SK-N-SH (cell line): ENCODE measurements at regions not wholly inside any gene's neighbourhood (a gene's known extent, or its start where the extent isn't known, plus 50 kb on each side); places are given as distances from the start of the nearest gene placed in this dataset.

Experiments
- CTCF ChIA-PET: fragments of 300-600, 350-600 bp; formaldehyde crosslinking; extraction: SDS; loops from one replicate; lab custom pipeline; 2021; lab: Yijun Ruan, JAX
- POLR2A ChIA-PET: fragments of 350-600 bp; sonication (Branson Sonifier 250); formaldehyde crosslinking; extraction: SDS; loops from one replicate; lab custom pipeline; 2020; ENCODE audit warnings: antibody characterized with exemption, inconsistent platforms; lab: Yijun Ruan, JAX
- DNase-seq: peaks from one replicate; pipeline ENCODE4 v3.0.0; 2012
- H2AFZ ChIP-seq: fragments of 200-600 bp; sonication (generic); 2 replicates; pipeline ENCODE4 v1.8.1; 2016; ENCODE audit warnings: antibody characterized with exemption, mild to moderate bottlenecking, low read depth
- H3F3A ChIP-seq: fragments of 200-600 bp; sonication (generic); replicated peaks from 2 replicates; pipeline ENCODE3; 2016; ENCODE audit warnings: antibody characterized with exemption, mild to moderate bottlenecking; ENCODE audit not compliant: insufficient read depth
- H3K27ac ChIP-seq, 2 experiments: fragments of 200-500 bp in 1 of 2; fragments of 200-600 bp in 1 of 2; sonication (Bioruptor generic) in 1 of 2; sonication (generic), shearing (Covaris generic) in 1 of 2; 2 replicates each; pipeline versions ENCODE4 v1.5.1 to v1.6.1; 2014 to 2016; ENCODE audit warnings: low read depth in 2 of 2, inconsistent platforms in 1 of 2, low read length in 1 of 2, mild to moderate bottlenecking in 1 of 2, mixed read lengths in 1 of 2
- H3K27me3 ChIP-seq: fragments of 200-600 bp; sonication (generic), shearing (Covaris generic); 2 replicates; pipeline ENCODE4 v1.6.1; 2016; ENCODE audit warnings: mixed run types; ENCODE audit not compliant: insufficient read depth
- H3K36me3 ChIP-seq, 2 experiments: fragments of 200-500 bp in 1 of 2; fragments of 200-600 bp in 1 of 2; sonication (Bioruptor generic) in 1 of 2; sonication (generic) in 1 of 2; replicated peaks in 1 of 2; 2 replicates each; pipeline versions ENCODE3 to v1.5.1; 2014 to 2016; ENCODE audit warnings: low read length in 1 of 2, mild to moderate bottlenecking in 1 of 2; ENCODE audit not compliant: insufficient read depth in 2 of 2, control insufficient read depth in 1 of 2
- H3K4me1 ChIP-seq, 2 experiments: fragments of 200-500 bp in 1 of 2; fragments of 200-600 bp in 1 of 2; sonication (Bioruptor generic) in 1 of 2; sonication (generic), shearing (Covaris generic) in 1 of 2; 2 replicates each; pipeline versions ENCODE4 v1.5.1 to v1.6.1; 2014 to 2016; ENCODE audit warnings: low read depth in 1 of 2, low read length in 1 of 2, mixed run types in 1 of 2; ENCODE audit not compliant: insufficient read depth in 2 of 2, control insufficient read depth in 1 of 2
- H3K4me2 ChIP-seq: fragments of 200-600 bp; sonication (generic), shearing (Covaris generic); 2 replicates; pipeline ENCODE4 v1.6.1; 2017; ENCODE audit warnings: mixed run types
- H3K4me3 ChIP-seq, 2 experiments: fragments of 200-500 bp in 1 of 2; fragments of 200-600 bp in 1 of 2; sonication (Bioruptor generic) in 1 of 2; sonication (generic), shearing (Covaris generic) in 1 of 2; 2 replicates each; pipeline versions ENCODE4 v1.5.1 to v1.8.1; 2014 to 2016; ENCODE audit warnings: low read depth in 2 of 2, inconsistent platforms in 1 of 2, low read length in 1 of 2, mild to moderate bottlenecking in 1 of 2, mixed read lengths in 1 of 2, moderate library complexity in 1 of 2
- H3K79me2 ChIP-seq: fragments of 200-600 bp; sonication (generic); 2 replicates; pipeline ENCODE4 v1.8.1; 2017; ENCODE audit warnings: mild to moderate bottlenecking; ENCODE audit not compliant: insufficient read depth
- H3K9ac ChIP-seq: fragments of 200-600 bp; sonication (generic); 2 replicates; pipeline ENCODE4 v1.6.1; 2017; ENCODE audit warnings: mixed run types
- H3K9me2 ChIP-seq: fragments of 200-600 bp; sonication (generic); 2 replicates; pipeline ENCODE4 v1.6.1; 2017; ENCODE audit warnings: mixed run types
- H3K9me3 ChIP-seq: fragments of 200-600 bp; sonication (generic); 2 replicates; pipeline ENCODE4 v1.6.1; 2017; ENCODE audit warnings: mixed run types, mild to moderate bottlenecking, moderate library complexity
- H4K20me1 ChIP-seq: fragments of 200-600 bp; sonication (generic); 2 replicates; pipeline ENCODE4 v1.6.1; 2017; ENCODE audit warnings: mild to moderate bottlenecking, mixed run types; ENCODE audit not compliant: insufficient read depth
- CHD2 ChIP-seq: fragments of 150-350 bp; IDR thresholded peaks from 2 replicates; pipeline ENCODE4 v1.6.1; 2018; ENCODE audit warnings: low read length; ENCODE audit not compliant: partially characterized antibody
- ELF1 ChIP-seq: IDR thresholded peaks from 2 replicates; pipeline ENCODE4 v1.4.0; 2012
- FOXJ3 ChIP-seq: sonication (generic); formaldehyde crosslinking; IDR thresholded peaks from 2 replicates; pipeline ENCODE4 v1.5.1; 2020; ENCODE audit warnings: mild to moderate bottlenecking, missing genetic modification reagents
- FOXM1 ChIP-seq: IDR thresholded peaks from 2 replicates; pipeline ENCODE4 v1.4.0; 2012; ENCODE audit warnings: low read depth, mild to moderate bottlenecking
- GABPA ChIP-seq: IDR thresholded peaks from 2 replicates; pipeline ENCODE4 v1.4.0; 2012; ENCODE audit warnings: low read depth, mild to moderate bottlenecking
- GATA2 ChIP-seq: sonication (generic); formaldehyde crosslinking; IDR thresholded peaks from 2 replicates; pipeline ENCODE4 v1.5.0; 2020; ENCODE audit warnings: mild to moderate bottlenecking, missing genetic modification reagents
- IRF3 ChIP-seq: fragments of 150-350 bp; IDR thresholded peaks from 2 replicates; pipeline ENCODE4 v1.6.1; 2016; ENCODE audit warnings: mild to moderate bottlenecking, low read depth, low read length
- JUND ChIP-seq: IDR thresholded peaks from 2 replicates; pipeline ENCODE4 v1.4.0; 2012
- MXI1 ChIP-seq: IDR thresholded peaks from 2 replicates; pipeline ENCODE4 v1.6.1; 2012; ENCODE audit warnings: mild to moderate bottlenecking, low read depth, low read length, improper control_type of control experiment
- REST ChIP-seq: IDR thresholded peaks from 2 replicates; pipeline ENCODE4 v1.6.1; 2012; ENCODE audit warnings: mild to moderate bottlenecking, low read depth, low read length, moderate library complexity
- RFX5 ChIP-seq: IDR thresholded peaks from 2 replicates; pipeline ENCODE4 v1.6.1; 2012; ENCODE audit warnings: mild to moderate bottlenecking, improper control_type of control experiment, low read length
- RXRA ChIP-seq: IDR thresholded peaks from 2 replicates; pipeline ENCODE4 v1.4.0; 2012; ENCODE audit warnings: low read depth, mild to moderate bottlenecking, borderline replicate concordance
- SIN3A ChIP-seq: IDR thresholded peaks from 2 replicates; pipeline ENCODE4 v1.6.1; 2012; ENCODE audit warnings: low read depth, mild to moderate bottlenecking, low read length, moderate library complexity, borderline replicate concordance
- TCF12 ChIP-seq: IDR thresholded peaks from 2 replicates; pipeline ENCODE4 v1.4.0; 2012
- ZBTB33 ChIP-seq: IDR thresholded peaks from 2 replicates; pipeline ENCODE4 v1.4.0; 2012; ENCODE audit warnings: low read depth, borderline replicate concordance
- WGBS: methylation state at CpG from one replicate; pipeline ENCODE4 v1.1.6; 2017; ENCODE audit warnings: low lambda C conversion rate; 5-methylcytosine and 5-hydroxymethylcytosine counted together
- TF ChIP-seq, protein P1 (sequence below): fragments of 200-600 bp; sonication (generic); IDR thresholded peaks from 2 replicates; pipeline ENCODE4 v1.6.1; 2017; ENCODE audit warnings: antibody characterized with exemption, mild to moderate bottlenecking, moderate library complexity

DNA sequence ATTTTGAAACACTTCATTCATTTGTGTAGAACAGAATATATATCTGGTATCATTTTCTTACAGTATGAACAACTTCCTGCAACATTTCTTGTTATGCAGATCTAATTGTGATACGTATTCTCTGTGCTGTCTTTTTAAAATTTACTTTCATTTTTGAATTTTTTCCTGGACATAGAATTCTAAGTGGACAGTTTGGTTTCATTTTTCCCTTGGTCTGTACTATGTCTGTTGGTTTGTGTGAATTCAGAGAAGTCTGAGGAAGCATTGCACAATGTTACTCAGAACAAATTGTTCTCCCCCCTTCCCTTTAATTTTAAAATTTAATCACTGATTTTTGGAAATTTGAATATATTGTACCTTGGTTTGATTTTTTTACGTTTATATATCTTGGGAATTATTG is 352.5 kb upstream of the PCDH20 start:
- DNase-seq, result no peak
- CTCF ChIA-PET, result no interaction called here
- 27% methylated on average over 2 of the region's 2 CpGs for WGBS

DNA sequence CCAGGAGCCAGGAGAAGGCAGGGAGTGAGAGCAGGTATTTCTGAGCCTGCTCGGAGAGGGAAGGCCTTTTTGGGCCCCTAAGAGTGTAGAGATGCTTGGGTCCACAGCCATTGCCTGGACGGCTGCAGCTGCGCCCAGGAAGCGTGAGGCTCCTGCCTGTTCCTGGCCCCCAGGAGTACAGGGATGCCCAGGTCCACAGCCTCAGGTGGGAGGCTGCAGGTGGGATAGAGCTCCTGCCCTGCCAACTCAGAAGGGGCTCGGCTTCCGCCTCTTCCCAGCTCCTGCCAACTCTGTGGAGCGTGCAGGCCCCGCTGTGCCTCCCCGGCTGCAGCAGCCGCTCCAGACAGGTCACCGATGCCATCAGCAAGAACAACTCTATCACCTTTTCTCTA is 351.0 kb upstream of the PCDH20 start:
- no peak overlapping the region for H3K9ac ChIP-seq
- no peaks in the 10 kb centered on the region for H3K9me3 ChIP-seq
- H3K79me2 ChIP-seq, result no peaks in the 10 kb centered on the region
- 74% methylated on average over 6 of the region's 11 CpGs for WGBS
- H3K27ac ChIP-seq, result no peak overlapping the region
- no peaks in the 10 kb centered on the region for H3K4me1 ChIP-seq
- no peaks in the 10 kb centered on the region for H3K36me3 ChIP-seq
- no peaks in the 10 kb centered on the region for H4K20me1 ChIP-seq
- H2AFZ ChIP-seq, result no peak overlapping the region
- CTCF ChIA-PET, result no interaction called here
- no peak overlapping the region for H3K4me2 ChIP-seq
- H3K9me2 ChIP-seq, result no peaks in the 10 kb centered on the region
- H3F3A ChIP-seq, result no peaks in the 10 kb centered on the region
- POLR2A ChIA-PET, result no interaction called here
- no peaks in the 10 kb centered on the region for H3K27me3 ChIP-seq
- no peak overlapping the region for H3K4me3 ChIP-seq
- DNase-seq, result no peak
- TF ChIP-seq ZBTB33, result no peak
- TF ChIP-seq, protein P1, sequence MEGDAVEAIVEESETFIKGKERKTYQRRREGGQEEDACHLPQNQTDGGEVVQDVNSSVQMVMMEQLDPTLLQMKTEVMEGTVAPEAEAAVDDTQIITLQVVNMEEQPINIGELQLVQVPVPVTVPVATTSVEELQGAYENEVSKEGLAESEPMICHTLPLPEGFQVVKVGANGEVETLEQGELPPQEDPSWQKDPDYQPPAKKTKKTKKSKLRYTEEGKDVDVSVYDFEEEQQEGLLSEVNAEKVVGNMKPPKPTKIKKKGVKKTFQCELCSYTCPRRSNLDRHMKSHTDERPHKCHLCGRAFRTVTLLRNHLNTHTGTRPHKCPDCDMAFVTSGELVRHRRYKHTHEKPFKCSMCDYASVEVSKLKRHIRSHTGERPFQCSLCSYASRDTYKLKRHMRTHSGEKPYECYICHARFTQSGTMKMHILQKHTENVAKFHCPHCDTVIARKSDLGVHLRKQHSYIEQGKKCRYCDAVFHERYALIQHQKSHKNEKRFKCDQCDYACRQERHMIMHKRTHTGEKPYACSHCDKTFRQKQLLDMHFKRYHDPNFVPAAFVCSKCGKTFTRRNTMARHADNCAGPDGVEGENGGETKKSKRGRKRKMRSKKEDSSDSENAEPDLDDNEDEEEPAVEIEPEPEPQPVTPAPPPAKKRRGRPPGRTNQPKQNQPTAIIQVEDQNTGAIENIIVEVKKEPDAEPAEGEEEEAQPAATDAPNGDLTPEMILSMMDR, result no peak
- TF ChIP-seq JUND, result no peak
- TF ChIP-seq SIN3A, result no peak
- no peak for TF ChIP-seq ELF1
- TF ChIP-seq FOXJ3 (CRISPR knock-in tag), result no peak
- no peak for TF ChIP-seq MXI1
- TF ChIP-seq TCF12, result no peak
- TF ChIP-seq CHD2, result no peak
- TF ChIP-seq GATA2 (CRISPR knock-in tag), result no peak
- TF ChIP-seq REST, result no peak
- no peak for TF ChIP-seq RFX5
- TF ChIP-seq IRF3, result no peak

More for the DNA sequence above, 352.5 kb upstream of the PCDH20 start:
- POLR2A ChIA-PET, result no interaction called here
- H3F3A ChIP-seq, result no peaks in the 10 kb centered on the region
- H3K27ac ChIP-seq, result no peak overlapping the region
- no peak overlapping the region for H3K4me3 ChIP-seq
- no peaks in the 10 kb centered on the region for H4K20me1 ChIP-seq
- no peaks in the 10 kb centered on the region for H3K9me3 ChIP-seq
- no peaks in the 10 kb centered on the region for H3K4me1 ChIP-seq
- TF ChIP-seq IRF3 (no peak), RFX5 (no peak), RXRA (no peak), FOXM1 (no peak), ELF1 (no peak), GABPA (no peak)
- no peaks in the 10 kb centered on the region for H3K27me3 ChIP-seq
- H2AFZ ChIP-seq, result no peak overlapping the region
- no peak overlapping the region for H3K9ac ChIP-seq
- no peaks in the 10 kb centered on the region for H3K36me3 ChIP-seq
- no peak overlapping the region for H3K4me2 ChIP-seq
- no peaks in the 10 kb centered on the region for H3K9me2 ChIP-seq
- no peaks in the 10 kb centered on the region for H3K79me2 ChIP-seq
